SK-N-SH (cell line): ENCODE measurements at regions not wholly inside any gene's neighbourhood (a gene's known extent, or its start where the extent isn't known, plus 50 kb on each side); places are given as distances from the start of the nearest gene placed in this dataset.

ENCODE experiments used
- CTCF ChIA-PET: fragments of 300-600, 350-600 bp; formaldehyde crosslinking; extraction: SDS; loops from one replicate; lab custom pipeline; 2021; lab: Yijun Ruan, JAX
- POLR2A ChIA-PET: fragments of 350-600 bp; sonication (Branson Sonifier 250); formaldehyde crosslinking; extraction: SDS; loops from one replicate; lab custom pipeline; 2020; ENCODE audit warnings: antibody characterized with exemption, inconsistent platforms; lab: Yijun Ruan, JAX
- DNase-seq: peaks from one replicate; pipeline ENCODE4 v3.0.0; 2012
- H2AFZ ChIP-seq: fragments of 200-600 bp; sonication (generic); 2 replicates; pipeline ENCODE4 v1.8.1; 2016; ENCODE audit warnings: antibody characterized with exemption, mild to moderate bottlenecking, low read depth
- H3F3A ChIP-seq: fragments of 200-600 bp; sonication (generic); replicated peaks from 2 replicates; pipeline ENCODE3; 2016; ENCODE audit warnings: antibody characterized with exemption, mild to moderate bottlenecking; ENCODE audit not compliant: insufficient read depth
- H3K27ac ChIP-seq, 2 experiments: fragments of 200-500 bp in 1 of 2; fragments of 200-600 bp in 1 of 2; sonication (Bioruptor generic) in 1 of 2; sonication (generic), shearing (Covaris generic) in 1 of 2; 2 replicates each; pipeline versions ENCODE4 v1.5.1 to v1.6.1; 2014 to 2016; ENCODE audit warnings: low read depth in 2 of 2, inconsistent platforms in 1 of 2, low read length in 1 of 2, mild to moderate bottlenecking in 1 of 2, mixed read lengths in 1 of 2
- H3K27me3 ChIP-seq: fragments of 200-600 bp; sonication (generic), shearing (Covaris generic); 2 replicates; pipeline ENCODE4 v1.6.1; 2016; ENCODE audit warnings: mixed run types; ENCODE audit not compliant: insufficient read depth
- H3K36me3 ChIP-seq, 2 experiments: fragments of 200-500 bp in 1 of 2; fragments of 200-600 bp in 1 of 2; sonication (Bioruptor generic) in 1 of 2; sonication (generic) in 1 of 2; replicated peaks in 1 of 2; 2 replicates each; pipeline versions ENCODE3 to v1.5.1; 2014 to 2016; ENCODE audit warnings: low read length in 1 of 2, mild to moderate bottlenecking in 1 of 2; ENCODE audit not compliant: insufficient read depth in 2 of 2, control insufficient read depth in 1 of 2
- H3K4me1 ChIP-seq, 2 experiments: fragments of 200-500 bp in 1 of 2; fragments of 200-600 bp in 1 of 2; sonication (Bioruptor generic) in 1 of 2; sonication (generic), shearing (Covaris generic) in 1 of 2; 2 replicates each; pipeline versions ENCODE4 v1.5.1 to v1.6.1; 2014 to 2016; ENCODE audit warnings: low read depth in 1 of 2, low read length in 1 of 2, mixed run types in 1 of 2; ENCODE audit not compliant: insufficient read depth in 2 of 2, control insufficient read depth in 1 of 2
- H3K4me2 ChIP-seq: fragments of 200-600 bp; sonication (generic), shearing (Covaris generic); 2 replicates; pipeline ENCODE4 v1.6.1; 2017; ENCODE audit warnings: mixed run types
- H3K4me3 ChIP-seq, 2 experiments: fragments of 200-500 bp in 1 of 2; fragments of 200-600 bp in 1 of 2; sonication (Bioruptor generic) in 1 of 2; sonication (generic), shearing (Covaris generic) in 1 of 2; 2 replicates each; pipeline versions ENCODE4 v1.5.1 to v1.8.1; 2014 to 2016; ENCODE audit warnings: low read depth in 2 of 2, inconsistent platforms in 1 of 2, low read length in 1 of 2, mild to moderate bottlenecking in 1 of 2, mixed read lengths in 1 of 2, moderate library complexity in 1 of 2
- H3K79me2 ChIP-seq: fragments of 200-600 bp; sonication (generic); 2 replicates; pipeline ENCODE4 v1.8.1; 2017; ENCODE audit warnings: mild to moderate bottlenecking; ENCODE audit not compliant: insufficient read depth
- H3K9ac ChIP-seq: fragments of 200-600 bp; sonication (generic); 2 replicates; pipeline ENCODE4 v1.6.1; 2017; ENCODE audit warnings: mixed run types
- H3K9me2 ChIP-seq: fragments of 200-600 bp; sonication (generic); 2 replicates; pipeline ENCODE4 v1.6.1; 2017; ENCODE audit warnings: mixed run types
- H3K9me3 ChIP-seq: fragments of 200-600 bp; sonication (generic); 2 replicates; pipeline ENCODE4 v1.6.1; 2017; ENCODE audit warnings: mixed run types, mild to moderate bottlenecking, moderate library complexity
- H4K20me1 ChIP-seq: fragments of 200-600 bp; sonication (generic); 2 replicates; pipeline ENCODE4 v1.6.1; 2017; ENCODE audit warnings: mild to moderate bottlenecking, mixed run types; ENCODE audit not compliant: insufficient read depth
- CHD2 ChIP-seq: fragments of 150-350 bp; IDR thresholded peaks from 2 replicates; pipeline ENCODE4 v1.6.1; 2018; ENCODE audit warnings: low read length; ENCODE audit not compliant: partially characterized antibody
- ELF1 ChIP-seq: IDR thresholded peaks from 2 replicates; pipeline ENCODE4 v1.4.0; 2012
- EZH2phosphoT487 ChIP-seq: fragments of 200-600 bp; sonication (generic); IDR thresholded peaks from 2 replicates; pipeline ENCODE4 v1.6.1; 2017; ENCODE audit warnings: low read depth, mixed run types, mild to moderate bottlenecking, antibody characterized with exemption, moderate library complexity, borderline replicate concordance
- FOXJ3 ChIP-seq: sonication (generic); formaldehyde crosslinking; IDR thresholded peaks from 2 replicates; pipeline ENCODE4 v1.5.1; 2020; ENCODE audit warnings: mild to moderate bottlenecking, missing genetic modification reagents
- GABPA ChIP-seq: IDR thresholded peaks from 2 replicates; pipeline ENCODE4 v1.4.0; 2012; ENCODE audit warnings: low read depth, mild to moderate bottlenecking
- JUND ChIP-seq: IDR thresholded peaks from 2 replicates; pipeline ENCODE4 v1.4.0; 2012
- PBX3 ChIP-seq: IDR thresholded peaks from 2 replicates; pipeline ENCODE4; 2012
- REST ChIP-seq: IDR thresholded peaks from 2 replicates; pipeline ENCODE4 v1.6.1; 2012; ENCODE audit warnings: mild to moderate bottlenecking, low read depth, low read length, moderate library complexity
- SIN3A ChIP-seq: IDR thresholded peaks from 2 replicates; pipeline ENCODE4 v1.6.1; 2012; ENCODE audit warnings: low read depth, mild to moderate bottlenecking, low read length, moderate library complexity, borderline replicate concordance
- TAF1 ChIP-seq: IDR thresholded peaks from 2 replicates; pipeline ENCODE4 v1.6.1; 2012; ENCODE audit warnings: low read depth, mild to moderate bottlenecking, low read length, moderate library complexity, borderline replicate concordance
- TCF12 ChIP-seq: IDR thresholded peaks from 2 replicates; pipeline ENCODE4 v1.4.0; 2012
- ZBTB33 ChIP-seq: IDR thresholded peaks from 2 replicates; pipeline ENCODE4 v1.4.0; 2012; ENCODE audit warnings: low read depth, borderline replicate concordance
- WGBS: methylation state at CpG from one replicate; pipeline ENCODE4 v1.1.6; 2017; ENCODE audit warnings: low lambda C conversion rate; 5-methylcytosine and 5-hydroxymethylcytosine counted together
- TF ChIP-seq, protein P1 (sequence below): IDR thresholded peaks from 2 replicates; pipeline ENCODE4 v1.4.0; 2012; ENCODE audit warnings: low read depth
- TF ChIP-seq, protein P2 (sequence below): fragments of 150-350 bp; IDR thresholded peaks from 2 replicates; pipeline ENCODE4 v1.6.1; 2017; ENCODE audit warnings: antibody characterized with exemption, low read length, low read depth, borderline replicate concordance

GRCh38 chr4:138951764-138952163 lies 63.8 kb upstream of the NOCT start:
- Histone ChIP-seq H3K9me2 (no peaks in the 10 kb centered on the region), H4K20me1 (no peaks in the 10 kb centered on the region), H3K4me1 (peaks cover 2 to 4% of the 10 kb centered on the region in 2 experiments), H2AFZ (no peak overlapping the region), H3K27ac (no peak overlapping the region), H3K9me3 (no peaks in the 10 kb centered on the region), H3K79me2 (no peaks in the 10 kb centered on the region), H3F3A (peaks cover 3% of the 10 kb centered on the region), H3K4me3 (no peak overlapping the region), H3K9ac (no peak overlapping the region), H3K4me2 (no peak overlapping the region), H3K27me3 (no peaks in the 10 kb centered on the region), H3K36me3 (no peaks in the 10 kb centered on the region)
- POLR2A ChIA-PET: no interaction called here
- 84% methylated on average over 1 of the region's 1 CpG for WGBS
- DNase-seq: no peak
- CTCF ChIA-PET: interaction anchor here (0.7 to 1.3 kb wide), 2 partner anchors 14 to 16 kb away, joined by 3 to 6 read pairs; no protein-coding TSS in a partner anchor
- TF ChIP-seq, protein P1, sequence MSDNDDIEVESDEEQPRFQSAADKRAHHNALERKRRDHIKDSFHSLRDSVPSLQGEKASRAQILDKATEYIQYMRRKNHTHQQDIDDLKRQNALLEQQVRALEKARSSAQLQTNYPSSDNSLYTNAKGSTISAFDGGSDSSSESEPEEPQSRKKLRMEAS: no peak
- no peak for TF ChIP-seq TCF12
- no peak for TF ChIP-seq JUND
- TF ChIP-seq SIN3A: no peak
- TF ChIP-seq ELF1: no peak
- TF ChIP-seq FOXJ3 (CRISPR knock-in tag): no peak
- TF ChIP-seq ZBTB33: no peak
- no peak for TF ChIP-seq TAF1
- TF ChIP-seq EZH2phosphoT487: no peak
- TF ChIP-seq GABPA: no peak
- TF ChIP-seq, protein P2, sequence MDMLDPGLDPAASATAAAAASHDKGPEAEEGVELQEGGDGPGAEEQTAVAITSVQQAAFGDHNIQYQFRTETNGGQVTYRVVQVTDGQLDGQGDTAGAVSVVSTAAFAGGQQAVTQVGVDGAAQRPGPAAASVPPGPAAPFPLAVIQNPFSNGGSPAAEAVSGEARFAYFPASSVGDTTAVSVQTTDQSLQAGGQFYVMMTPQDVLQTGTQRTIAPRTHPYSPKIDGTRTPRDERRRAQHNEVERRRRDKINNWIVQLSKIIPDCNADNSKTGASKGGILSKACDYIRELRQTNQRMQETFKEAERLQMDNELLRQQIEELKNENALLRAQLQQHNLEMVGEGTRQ: no peak

DNA sequence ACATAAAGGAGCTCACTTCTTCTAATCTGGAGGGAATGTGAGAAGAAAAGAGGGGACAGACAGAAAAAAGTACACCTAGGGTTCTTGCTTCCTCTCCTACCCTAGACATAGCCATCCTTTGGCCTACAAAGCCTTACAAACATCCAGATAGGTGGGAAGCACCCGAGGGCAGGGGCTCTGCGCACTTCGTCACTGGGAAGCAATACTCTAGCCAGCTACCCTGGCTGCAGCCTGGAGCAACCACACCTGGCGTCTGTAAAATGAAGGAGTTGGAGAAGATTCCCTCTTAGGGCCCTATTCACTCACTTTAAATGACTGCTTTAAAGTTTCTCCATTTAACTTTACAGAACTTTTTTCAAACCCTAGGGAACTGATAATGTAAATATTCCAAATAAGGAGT lies 65.7 kb upstream of the NOCT start:
- H3K4me2 ChIP-seq: no peak overlapping the region
- H3K9me3 ChIP-seq: no peaks in the 10 kb centered on the region
- 83% methylated on average over 3 of the region's 4 CpGs for WGBS
- peaks cover 2 to 4% of the 10 kb centered on the region in 2 experiments for H3K4me1 ChIP-seq
- CTCF ChIA-PET: interaction anchor here (1.2 to 4.1 kb wide), 2 partner anchors 12 to 24 kb away, joined by 3 to 28 read pairs; no protein-coding TSS in a partner anchor
- no peak for DNase-seq
- H2AFZ ChIP-seq: no peak overlapping the region
- POLR2A ChIA-PET: no interaction called here
- no peaks in the 10 kb centered on the region for H3K79me2 ChIP-seq
- no peaks in the 10 kb centered on the region for H4K20me1 ChIP-seq
- H3K9me2 ChIP-seq: no peaks in the 10 kb centered on the region
- H3K4me3 ChIP-seq: no peak overlapping the region
- H3K27me3 ChIP-seq: no peaks in the 10 kb centered on the region
- H3K27ac ChIP-seq: no peak overlapping the region
- TF ChIP-seq CHD2: no peak
- no peak for TF ChIP-seq PBX3
- no peak for TF ChIP-seq REST
- TF ChIP-seq ELF1: no peak
- TF ChIP-seq JUND: no peak
- peaks cover 3% of the 10 kb centered on the region for H3F3A ChIP-seq
- H3K36me3 ChIP-seq: no peaks in the 10 kb centered on the region
- H3K9ac ChIP-seq: no peak overlapping the region
